HG03159 (cell line): ENCODE measurements at regions not wholly inside any gene's neighbourhood (a gene's known extent, or its start where the extent isn't known, plus 50 kb on each side); places are given as distances from the start of the nearest gene placed in this dataset.

Experiments used
- ATAC-seq: cut with Tn5 transposase; IDR thresholded peaks from one replicate; pipeline ENCODE4 v1.9.1; 2021; ENCODE audit warnings: mild to moderate bottlenecking, moderate library complexity; ENCODE audit not compliant: unreplicated experiment

GRCh38 chr2:898319-898718 is 52.3 kb upstream of the SNTG2 start:
- no peak for ATAC-seq

GRCh38 chr2:897091-897490 is 53.6 kb upstream of the SNTG2 start:
- ATAC-seq = no peak

GRCh38 chr2:893311-893710 is 57.3 kb upstream of the SNTG2 start:
- no peak for ATAC-seq

GRCh38 chr2:892892-893291 is 57.8 kb upstream of the SNTG2 start:
- no peak for ATAC-seq

- ATAC-seq = no peak
Measured at GRCh38 chr2:892401-892800, 58.2 kb upstream of the SNTG2 start.

- no peak for ATAC-seq
Measured at GRCh38 chr2:891734-892133, 58.9 kb upstream of the SNTG2 start.

GRCh38 chr2:890791-891190 is 59.9 kb upstream of the SNTG2 start:
- ATAC-seq = no peak

GRCh38 chr2:890214-890613 is 60.4 kb upstream of the SNTG2 start:
- ATAC-seq = no peak

GRCh38 chr2:888906-889566 is 61.6 kb upstream of the SNTG2 start:
- no peak for ATAC-seq

GRCh38 chr2:888211-888801 is 62.3 kb upstream of the SNTG2 start:
- ATAC-seq = no peak

GRCh38 chr2:887639-888038 is 63.0 kb upstream of the SNTG2 start:
- no peak for ATAC-seq

- no peak for ATAC-seq
Measured at GRCh38 chr2:886072-887022, 64.3 kb upstream of the SNTG2 start.

GRCh38 chr2:885230-886071 is 65.2 kb upstream of the SNTG2 start:
- no peak for ATAC-seq

- no peak for ATAC-seq
Measured at GRCh38 chr2:883803-884748, 66.6 kb upstream of the SNTG2 start.

GRCh38 chr2:883260-883802 is 67.3 kb upstream of the SNTG2 start:
- ATAC-seq = no peak

- no peak for ATAC-seq
Measured at GRCh38 chr2:881204-881918, 69.3 kb upstream of the SNTG2 start.

GRCh38 chr2:880201-880970 is 70.3 kb upstream of the SNTG2 start:
- ATAC-seq = no peak

- ATAC-seq = no peak
Measured at GRCh38 chr2:879540-879939, 71.1 kb upstream of the SNTG2 start.
